Stimulated activated CD4-positive, alpha-beta T cell treated with anti-CD3 and anti-CD28 coated beads, Interleukin-2, amount 100 ng/mL, for 24 hours (primary cell): ENCODE measurements at regions not wholly inside any gene's neighbourhood (a gene's known extent, or its start where the extent isn't known, plus 50 kb on each side); places are given as distances from the start of the nearest gene placed in this dataset.
A peak's percentile ranks its signal among the peaks of the same experiment; 100 is the strongest.

Source experiments
- DNase-seq, 2 donors: peaks; one replicate each; pipeline ENCODE4 v3.0.0-alpha.2; 2020

- DNase-seq: no peak
Observed at GRCh38 chr12:81950871-81951270, 191.7 kb upstream of the PPFIA2 start.

GRCh38 chr12:81949841-81950308 is 190.7 kb upstream of the PPFIA2 start:
- DNase-seq: no peak

- no peak for DNase-seq
Observed at GRCh38 chr12:81949416-81949815, 190.3 kb upstream of the PPFIA2 start.

GRCh38 chr12:81944886-81945285 is 185.7 kb upstream of the PPFIA2 start:
- no peak for DNase-seq

GRCh38 chr12:81942594-81942993 is 183.4 kb upstream of the PPFIA2 start:
- DNase-seq: no peak

DNA sequence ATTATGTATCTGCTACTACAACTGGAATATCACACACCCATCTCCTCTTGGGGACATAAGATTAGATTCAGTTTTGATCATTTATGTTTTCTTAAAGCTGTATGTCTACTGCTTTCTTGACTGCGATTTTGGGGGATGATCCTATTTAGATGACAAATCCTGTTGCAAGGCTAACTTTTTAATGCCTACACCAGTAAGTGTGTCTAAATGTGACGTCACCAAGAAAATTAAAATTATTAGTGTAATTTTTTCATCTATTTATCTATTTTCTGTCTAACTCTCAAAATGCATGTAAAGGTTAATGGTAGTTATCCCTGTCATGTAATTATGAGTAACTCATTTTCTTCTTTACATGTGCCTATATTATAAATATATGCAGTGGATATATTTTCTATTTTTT is 170.9 kb upstream of the PPFIA2 start:
- DNase-seq: no peak

GRCh38 chr12:81896771-81897170 is 137.6 kb upstream of the PPFIA2 start:
- DNase-seq: peak in 1 of 2 donors; percentile 14

DNA sequence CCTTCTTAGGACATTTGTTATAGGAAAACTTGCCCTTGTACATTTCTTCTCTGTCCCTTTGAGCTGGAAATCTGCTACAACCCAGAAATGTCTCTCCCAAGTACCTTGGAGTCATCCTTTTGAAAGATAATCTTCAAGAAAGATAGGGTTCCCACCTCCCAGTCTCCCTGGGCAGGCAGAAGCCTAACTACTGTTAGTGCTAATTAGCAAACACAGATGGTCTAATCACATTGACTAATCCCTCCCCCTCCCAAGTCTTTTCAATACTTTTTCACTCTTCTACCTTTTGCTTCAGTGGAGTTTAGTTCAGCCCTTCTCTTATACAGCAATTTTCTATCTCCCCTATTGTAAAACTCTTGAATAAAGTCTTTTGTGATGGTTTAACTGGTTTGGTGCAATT is 129.8 kb upstream of the PPFIA2 start:
- DNase-seq: no peak

DNA sequence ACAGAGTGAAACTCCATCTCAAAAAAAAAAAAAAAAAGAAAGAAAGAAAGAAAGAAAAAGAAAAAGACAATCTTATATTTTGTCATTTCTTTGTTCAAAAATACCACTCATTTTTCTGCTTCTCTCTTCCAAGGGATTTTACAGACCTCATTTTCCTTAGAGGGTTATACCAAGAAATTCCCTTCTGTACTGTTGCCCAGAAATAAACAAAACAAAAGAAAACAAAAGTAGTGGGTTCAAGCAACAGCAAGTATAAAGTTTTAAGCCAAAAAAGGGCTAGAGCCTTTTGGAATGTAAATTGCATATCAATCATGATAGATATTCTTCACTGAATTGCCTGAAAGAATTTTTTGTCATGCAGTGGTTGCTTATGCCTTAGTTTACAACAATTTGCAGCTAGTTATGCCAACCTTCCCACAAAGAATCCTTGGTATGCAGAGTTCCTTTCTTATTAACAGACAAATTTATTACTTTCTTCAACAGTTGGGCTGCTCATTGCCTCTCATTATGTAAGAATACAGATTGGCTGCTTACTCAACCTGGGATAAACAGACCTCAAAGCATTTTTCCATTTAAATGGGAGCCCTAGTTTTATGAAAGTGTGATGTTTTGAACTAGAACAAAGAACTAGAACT is 129.1 kb upstream of the PPFIA2 start:
- no peak for DNase-seq

DNA sequence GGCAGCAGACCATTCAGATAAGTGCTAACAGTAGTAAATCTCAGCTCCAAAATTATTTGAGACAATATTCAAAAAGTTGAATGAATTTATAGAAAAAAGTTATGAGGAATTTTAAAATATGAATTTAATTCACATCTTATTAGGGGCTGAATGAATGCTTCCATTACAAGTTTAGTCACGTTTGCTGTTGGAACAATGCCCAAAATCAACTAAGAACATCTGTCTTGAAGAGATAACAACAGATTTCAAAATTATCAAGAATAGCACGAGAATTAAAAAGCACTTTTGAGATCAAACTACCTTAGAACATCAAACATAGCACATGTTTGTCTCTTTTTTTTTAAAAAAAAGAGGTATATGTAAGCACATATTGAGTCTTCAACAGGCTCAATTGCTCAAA is 115.4 kb upstream of the PPFIA2 start:
- no peak for DNase-seq

DNA sequence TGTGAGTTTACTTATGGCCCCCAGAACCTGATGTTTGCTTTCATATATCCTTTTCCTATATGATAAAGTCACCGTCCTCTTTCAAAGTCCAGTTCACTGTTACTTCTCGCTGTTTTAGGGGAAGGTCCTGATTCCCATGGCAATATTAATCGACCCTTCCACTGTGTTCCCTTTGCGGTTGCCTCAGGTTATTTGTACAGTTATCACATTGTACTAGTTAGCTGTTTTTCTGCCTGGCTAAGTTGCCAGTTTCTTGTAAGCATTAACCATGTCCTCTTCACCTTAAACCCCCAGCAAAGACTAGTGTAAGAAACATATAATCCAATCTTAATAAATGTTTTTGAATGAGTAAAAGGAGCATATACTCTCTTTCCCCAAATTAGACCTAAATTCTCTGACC is 115.0 kb upstream of the PPFIA2 start:
- no peak for DNase-seq

DNA sequence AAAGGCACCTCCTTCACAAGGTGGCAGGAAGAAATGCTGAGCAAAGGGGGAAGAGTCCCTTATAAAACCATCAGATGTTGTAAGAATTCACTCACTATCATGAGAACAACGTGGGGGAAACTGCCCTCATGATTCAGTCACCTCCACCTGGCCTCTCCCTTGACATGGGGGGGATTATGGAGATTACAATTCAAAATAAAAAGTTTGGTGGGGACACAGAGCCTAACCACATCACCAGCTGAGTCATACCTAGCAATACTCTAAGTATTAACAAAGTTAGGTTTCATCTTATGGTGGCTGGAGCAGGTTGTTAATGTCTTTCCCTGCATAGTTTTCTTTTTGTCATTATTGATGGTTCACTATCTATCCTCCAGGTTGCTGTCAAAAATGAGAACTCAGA is 113.2 kb upstream of the PPFIA2 start:
- DNase-seq: no peak

GRCh38 chr12:81866081-81866480 is 106.9 kb upstream of the PPFIA2 start:
- DNase-seq: no peak

DNA sequence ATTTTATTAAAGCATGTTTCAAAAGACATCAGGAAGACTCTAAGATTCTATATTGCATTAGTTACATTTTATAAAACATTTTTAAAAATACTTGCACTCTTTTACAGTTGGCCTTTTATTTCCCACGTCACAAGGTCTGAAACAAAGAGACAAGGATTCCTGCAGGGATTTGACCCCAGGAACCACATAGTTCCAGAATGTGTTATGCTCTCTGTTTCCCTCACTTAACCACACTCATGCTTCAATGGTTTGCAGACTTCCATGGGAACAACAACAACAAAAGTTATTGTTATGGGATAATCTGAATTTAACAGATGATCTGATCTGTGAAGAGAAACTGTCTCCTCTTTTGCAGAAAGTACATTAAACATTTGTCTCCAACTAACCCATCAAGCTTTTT is 104.3 kb upstream of the PPFIA2 start:
- DNase-seq: no peak

GRCh38 chr12:81859521-81859920 is 100.4 kb upstream of the PPFIA2 start:
- DNase-seq: no peak

DNA sequence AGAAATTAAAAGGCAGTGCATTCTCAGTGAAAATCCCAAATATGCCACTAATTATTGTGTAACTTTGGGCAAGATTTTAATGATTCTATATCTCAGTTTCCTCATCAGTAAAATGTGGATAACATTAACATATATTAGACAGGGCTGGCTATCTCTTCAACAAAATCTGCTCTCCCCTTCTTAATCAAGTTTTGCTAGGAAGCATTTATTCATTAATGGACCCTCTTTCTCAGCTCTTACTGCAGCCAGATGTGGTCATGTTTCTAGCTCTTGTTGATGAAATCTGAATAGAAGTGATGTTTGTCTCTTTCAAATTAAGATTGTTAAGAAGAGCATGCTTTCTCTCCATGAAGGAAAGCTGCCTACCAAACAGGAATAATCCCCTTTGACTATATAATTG is 84.4 kb upstream of the PPFIA2 start:
- DNase-seq: no peak

- peak; percentile 42 to 51 for DNase-seq
Observed at GRCh38 chr12:81835783-81836182, 76.6 kb upstream of the PPFIA2 start.

GRCh38 chr12:81819991-81820633 is 61.0 kb upstream of the PPFIA2 start:
- DNase-seq: no peak

GRCh38 chr12:81815611-81816010 is 56.5 kb upstream of the PPFIA2 start:
- no peak for DNase-seq

- no peak for DNase-seq
Observed at GRCh38 chr12:81811778-81812125, 52.6 kb upstream of the PPFIA2 start.

DNA sequence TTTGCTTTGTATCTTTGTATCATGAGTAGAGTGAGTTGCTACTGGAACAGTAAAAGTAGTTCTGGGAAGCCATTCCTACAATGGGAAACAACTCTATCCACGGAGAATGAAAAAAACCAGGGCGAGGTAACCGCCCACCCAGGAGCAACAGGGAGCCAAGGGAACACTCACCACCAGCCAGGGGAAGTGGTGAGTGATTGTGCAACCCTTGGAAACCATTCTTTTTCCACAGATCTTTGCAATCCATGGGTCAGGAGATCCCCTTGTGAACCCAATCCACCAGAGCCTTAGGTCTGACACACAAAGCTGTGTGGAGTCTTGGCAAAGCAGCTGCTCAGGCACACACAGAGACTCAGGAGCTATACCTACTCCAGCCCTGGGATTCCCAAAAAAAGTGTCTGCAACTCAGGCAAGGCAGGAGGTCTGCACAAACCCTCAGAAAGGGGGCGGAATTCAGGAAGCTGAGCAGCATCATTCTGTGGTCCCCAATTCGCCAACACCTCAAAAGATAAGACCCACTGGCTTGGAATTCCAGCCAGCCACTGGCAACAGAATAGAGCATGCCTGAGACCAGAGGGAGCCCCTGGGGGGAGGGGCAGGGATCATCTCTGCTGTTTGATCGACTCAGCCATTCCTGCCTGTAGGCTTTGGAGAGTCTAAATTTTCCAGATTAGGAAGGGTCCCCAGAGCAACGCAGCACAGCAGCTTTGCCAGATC is 52.1 kb upstream of the PPFIA2 start:
- DNase-seq: no peak

GRCh38 chr12:81809829-81810595 is 50.9 kb upstream of the PPFIA2 start:
- DNase-seq: no peak

- no peak for DNase-seq
Observed at GRCh38 chr12:81809113-81809777, 50.1 kb upstream of the PPFIA2 start.
